H1 (cell line): ENCODE measurements at regions not wholly inside any gene's neighbourhood (a gene's known extent, or its start where the extent isn't known, plus 50 kb on each side); places are given as distances from the start of the nearest gene placed in this dataset.

ENCODE experiments used
- CTCF ChIA-PET: fragments of 300-600 bp; sonication (Branson Sonifier 250); formaldehyde crosslinking; loops from one replicate; lab custom pipeline; 2021; ENCODE audit not compliant: partially characterized antibody; lab: Charles Lee
- POLR2A ChIA-PET: fragments of 300-600 bp; sonication (Branson Sonifier 250); formaldehyde crosslinking; loops from one replicate; lab custom pipeline; 2021; ENCODE audit warnings: inconsistent platforms; ENCODE audit not compliant: partially characterized antibody; lab: Charles Lee
- DNase-seq, 2 experiments: peaks; one replicate each; pipeline versions ENCODE4 v3.0.0 to v3.0.0-alpha.2; 2010 to 2022; ENCODE audit warnings: low spot score in 2 of 2, low read depth in 1 of 2, mixed read lengths in 1 of 2
- FAIRE-seq: peaks from 2 replicates; lab custom pipeline; 2011; peaks lifted over from hg19 to GRCh38; lab: Jason Lieb, UNC
- H2AFZ ChIP-seq: 2 replicates; pipeline ENCODE4 v1.8.1; 2012; ENCODE audit warnings: low read length, inconsistent platforms
- H2AK5ac ChIP-seq: 2 replicates; pipeline ENCODE4 v1.6.1; 2013; ENCODE audit warnings: low read depth, low read length
- H2BK120ac ChIP-seq: replicated peaks from 2 replicates; pipeline ENCODE3; 2013; ENCODE audit warnings: low read depth, low read length, inconsistent platforms
- H2BK12ac ChIP-seq: 2 replicates; pipeline ENCODE4 v1.6.1; 2013; ENCODE audit warnings: low read depth, low read length
- H2BK15ac ChIP-seq: 2 replicates; pipeline ENCODE4 v1.6.1; 2013; ENCODE audit warnings: low read length
- H2BK20ac ChIP-seq: 2 replicates; pipeline ENCODE4 v1.6.1; 2013; ENCODE audit warnings: low read length
- H2BK5ac ChIP-seq: 2 replicates; pipeline ENCODE4 v1.6.1; 2013; ENCODE audit warnings: low read depth, low read length
- H3K14ac ChIP-seq: 2 replicates; pipeline ENCODE4 v1.6.1; 2013; ENCODE audit warnings: inconsistent platforms; ENCODE audit not compliant: insufficient read length
- H3K18ac ChIP-seq: 2 replicates; pipeline ENCODE4 v1.6.1; 2013; ENCODE audit warnings: low read length; ENCODE audit errors: extremely low read depth
- H3K23ac ChIP-seq: 2 replicates; pipeline ENCODE4 v1.6.1; 2013; ENCODE audit warnings: inconsistent platforms; ENCODE audit not compliant: insufficient read length
- H3K23me2 ChIP-seq: 2 replicates; pipeline ENCODE4 v1.6.1; 2013; ENCODE audit warnings: low read depth, low read length
- H3K27ac ChIP-seq: 2 replicates; pipeline ENCODE4 v1.6.1; 2011; ENCODE audit warnings: low read depth, low read length, inconsistent platforms
- H3K27me3 ChIP-seq, 4 experiments: replicated peaks in 1 of 4; 1 replicate in 1 of 4; 2 replicates in 3 of 4; pipeline versions ENCODE4 v1.6.1 to v1.8.1; 2011 to 2013; ENCODE audit warnings: low read length in 3 of 4, mild to moderate bottlenecking in 3 of 4, inconsistent platforms in 2 of 4, mixed read lengths in 2 of 4, moderate library complexity in 1 of 4; ENCODE audit not compliant: control insufficient read depth in 3 of 4, insufficient read depth in 3 of 4; ENCODE audit errors: extremely low read depth in 1 of 4
- H3K36me3 ChIP-seq, 4 experiments: 2 replicates each; pipeline versions ENCODE4 v1.6.1 to v1.8.1; 2011 to 2013; ENCODE audit warnings: mild to moderate bottlenecking in 4 of 4, low read length in 3 of 4, moderate library complexity in 2 of 4, control low read depth in 1 of 4, inconsistent platforms in 1 of 4; ENCODE audit not compliant: insufficient read depth in 4 of 4, control insufficient read depth in 2 of 4
- H3K4ac ChIP-seq: replicated peaks from 2 replicates; pipeline ENCODE3; 2013; ENCODE audit warnings: low read length, low read depth, mixed read lengths, inconsistent platforms; ENCODE audit not compliant: insufficient read length
- H3K4me1 ChIP-seq, 4 experiments: replicated peaks in 1 of 4; 1 replicate in 1 of 4; 2 replicates in 3 of 4; pipeline versions ENCODE4 v1.6.1 to v1.8.1; 2011 to 2013; ENCODE audit warnings: low read length in 3 of 4, inconsistent platforms in 2 of 4, mixed read lengths in 1 of 4; ENCODE audit not compliant: insufficient read depth in 4 of 4, control insufficient read depth in 3 of 4
- H3K4me2 ChIP-seq, 2 experiments: 2 replicates each; pipeline versions ENCODE4 v1.6.1 to v1.8.1; 2011 to 2013; ENCODE audit warnings: low read depth in 2 of 2, low read length in 2 of 2, control low read depth in 1 of 2, inconsistent platforms in 1 of 2, mild to moderate bottlenecking in 1 of 2; ENCODE audit not compliant: insufficient read depth in 1 of 2
- H3K4me3 ChIP-seq, 4 experiments: fragments of 200-600, 300-600 bp in 1 of 4; sonication (generic), shearing (Covaris generic), sonication (Bioruptor Twin) in 1 of 4; 2 replicates each; pipeline versions ENCODE4 v1.5.1 to v1.8.1; 2011 to 2016; ENCODE audit warnings: low read length in 4 of 4, low read depth in 3 of 4, control low read depth in 2 of 4, inconsistent platforms in 2 of 4, mild to moderate bottlenecking in 2 of 4, mixed read lengths in 1 of 4, moderate library complexity in 1 of 4; ENCODE audit not compliant: insufficient read depth in 2 of 4; ENCODE audit errors: extremely low read depth in 1 of 4
- H3K56ac ChIP-seq: replicated peaks from 2 replicates; pipeline ENCODE3; 2013; ENCODE audit warnings: low read depth, mild to moderate bottlenecking, mixed read lengths, low read length, inconsistent platforms; ENCODE audit not compliant: insufficient read length
- H3K79me1 ChIP-seq: 2 replicates; pipeline ENCODE4 v1.6.1; 2013; ENCODE audit warnings: low read depth, low read length, control low read depth
- H3K79me2 ChIP-seq, 2 experiments: 2 replicates each; pipeline versions ENCODE4 v1.6.1 to v1.8.1; 2012 to 2013; ENCODE audit warnings: low read length in 2 of 2, mild to moderate bottlenecking in 2 of 2, inconsistent platforms in 1 of 2; ENCODE audit not compliant: insufficient read depth in 2 of 2, control insufficient read depth in 1 of 2
- H3K9ac ChIP-seq, 4 experiments: replicated peaks in 1 of 4; 1 replicate in 1 of 4; 2 replicates in 3 of 4; pipeline versions ENCODE4 v1.6.1 to v1.8.1; 2011 to 2013; ENCODE audit warnings: low read depth in 3 of 4, low read length in 3 of 4, control low read depth in 2 of 4, mild to moderate bottlenecking in 2 of 4, moderate library complexity in 2 of 4, inconsistent platforms in 1 of 4; ENCODE audit errors: extremely low read depth in 1 of 4
- H3K9me3 ChIP-seq, 2 experiments: 2 replicates each; pipeline versions ENCODE4 v1.6.1 to v1.8.1; 2012 to 2013; ENCODE audit warnings: mild to moderate bottlenecking in 2 of 2, moderate library complexity in 2 of 2, control low read depth in 1 of 2, inconsistent platforms in 1 of 2, low read depth in 1 of 2, low read length in 1 of 2, mixed read lengths in 1 of 2; ENCODE audit not compliant: insufficient read depth in 2 of 2
- H4K20me1 ChIP-seq, 2 experiments: replicated peaks in 1 of 2; 2 replicates each; pipeline versions ENCODE3 to v1.8.1; 2011 to 2013; ENCODE audit warnings: inconsistent platforms in 2 of 2, low read length in 2 of 2, mild to moderate bottlenecking in 1 of 2; ENCODE audit not compliant: insufficient read depth in 2 of 2, control insufficient read depth in 1 of 2
- H4K5ac ChIP-seq: 2 replicates; pipeline ENCODE4 v1.6.1; 2013; ENCODE audit warnings: low read length, low read depth, mixed read lengths, inconsistent platforms; ENCODE audit not compliant: insufficient read length
- H4K8ac ChIP-seq: 2 replicates; pipeline ENCODE4 v1.8.0; 2013; ENCODE audit warnings: mild to moderate bottlenecking, moderate library complexity, low read length, inconsistent platforms; ENCODE audit not compliant: insufficient read depth; ENCODE audit errors: extremely low read depth
- H4K91ac ChIP-seq: replicated peaks from 2 replicates; pipeline ENCODE3; 2013; ENCODE audit warnings: low read length, mixed read lengths, inconsistent platforms; ENCODE audit not compliant: insufficient read length
- KDM5A ChIP-seq: fragments of 200-600 bp; IDR thresholded peaks from 2 replicates; pipeline ENCODE4 v1.7.1; 2012; ENCODE audit warnings: mild to moderate bottlenecking, low read length, inconsistent platforms, mixed read lengths
- POU5F1 ChIP-seq: IDR thresholded peaks from 2 replicates; pipeline ENCODE4 v1.6.1; 2011; ENCODE audit warnings: low read depth, mild to moderate bottlenecking, low read length, moderate library complexity
- RNF2 ChIP-seq: fragments of 200-900, 300-1000 bp; sonication (generic); IDR thresholded peaks from 2 replicates; pipeline ENCODE4 v1.7.1; 2016; ENCODE audit warnings: borderline replicate concordance, low read depth, mild to moderate bottlenecking, antibody characterized with exemption, low read length; ENCODE audit not compliant: poor library complexity, severe bottlenecking; ENCODE audit errors: missing control alignments

GRCh38 chr5:163161512-163161911 lies 275.9 kb upstream of the CCNG1 start:
- Histone ChIP-seq H3K4me2 (no peak overlapping the region), H3K79me2 (no peaks in the 10 kb centered on the region), H3K23ac (no peak overlapping the region), H3K14ac (no peak overlapping the region), H3K27me3 (no peaks in the 10 kb centered on the region), H4K5ac (no peak overlapping the region), H3K4me1 (no peaks in the 10 kb centered on the region), H4K91ac (no peak overlapping the region), H2BK120ac (no peak overlapping the region), H3K18ac (no peak overlapping the region), H3K23me2 (no peaks in the 10 kb centered on the region), H2BK20ac (no peak overlapping the region), H4K20me1 (no peaks in the 10 kb centered on the region), H3K9ac (no peak overlapping the region), H2AK5ac (no peak overlapping the region), H3K4me3 (no peak overlapping the region), H2AFZ (no peak overlapping the region), H3K36me3 (no peaks in the 10 kb centered on the region), H3K4ac (no peak overlapping the region), H3K27ac (no peak overlapping the region), H2BK12ac (no peak overlapping the region), H4K8ac (no peak overlapping the region)
- no peak for DNase-seq
- ChIA-PET CTCF (interaction anchor here (1.1 kb wide), 1 partner anchor 247 kb away, joined by 3 read pairs; no protein-coding TSS in a partner anchor), POLR2A (no interaction called here)
- no peak for FAIRE-seq
- TF ChIP-seq KDM5A (no peak), RNF2 (no peak), POU5F1 (no peak)
- TF ChIP-seq, all 59 proteins: peak for 0
- Histone ChIP-seq H3K56ac (no peak overlapping the region), H2BK5ac (no peak overlapping the region), H3K9me3 (peaks cover 2 to 4% of the 10 kb centered on the region in 2 experiments; a peak in 1 of 4 replicates), H3K79me1 (no peaks in the 10 kb centered on the region), H2BK15ac (no peak overlapping the region)
